ENCODE measurements at regions not wholly inside any gene's neighbourhood (a gene's known extent, or its start where the extent isn't known, plus 50 kb on each side); places are given as distances from the start of the nearest gene placed in this dataset.

DNA sequence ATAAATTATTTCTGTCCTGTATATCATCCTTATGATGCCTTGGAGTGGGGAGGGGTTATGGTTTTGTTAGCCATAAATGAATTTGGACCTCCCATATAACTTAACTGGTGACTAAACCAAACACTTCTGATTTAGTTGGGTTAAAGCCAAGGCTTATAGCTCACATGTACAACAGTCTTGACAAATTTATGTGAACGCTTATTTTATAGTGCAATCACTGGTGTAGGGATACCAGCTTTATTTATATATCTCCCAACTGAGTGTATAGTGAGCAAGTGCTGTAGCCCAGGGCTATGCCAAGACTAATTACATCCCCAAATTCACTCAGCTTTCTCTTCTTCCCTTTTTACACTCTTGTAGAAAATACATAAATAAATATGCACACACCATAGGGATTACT, 956.2 kb downstream of the SORCS3 start:
- no peak overlapping the region for H3K4me3 ChIP-seq (ENCODE audit: low read depth, low read length)
- no peak for DNase-seq (ENCODE audit: low read depth)
- TF ChIP-seq, protein P1, sequence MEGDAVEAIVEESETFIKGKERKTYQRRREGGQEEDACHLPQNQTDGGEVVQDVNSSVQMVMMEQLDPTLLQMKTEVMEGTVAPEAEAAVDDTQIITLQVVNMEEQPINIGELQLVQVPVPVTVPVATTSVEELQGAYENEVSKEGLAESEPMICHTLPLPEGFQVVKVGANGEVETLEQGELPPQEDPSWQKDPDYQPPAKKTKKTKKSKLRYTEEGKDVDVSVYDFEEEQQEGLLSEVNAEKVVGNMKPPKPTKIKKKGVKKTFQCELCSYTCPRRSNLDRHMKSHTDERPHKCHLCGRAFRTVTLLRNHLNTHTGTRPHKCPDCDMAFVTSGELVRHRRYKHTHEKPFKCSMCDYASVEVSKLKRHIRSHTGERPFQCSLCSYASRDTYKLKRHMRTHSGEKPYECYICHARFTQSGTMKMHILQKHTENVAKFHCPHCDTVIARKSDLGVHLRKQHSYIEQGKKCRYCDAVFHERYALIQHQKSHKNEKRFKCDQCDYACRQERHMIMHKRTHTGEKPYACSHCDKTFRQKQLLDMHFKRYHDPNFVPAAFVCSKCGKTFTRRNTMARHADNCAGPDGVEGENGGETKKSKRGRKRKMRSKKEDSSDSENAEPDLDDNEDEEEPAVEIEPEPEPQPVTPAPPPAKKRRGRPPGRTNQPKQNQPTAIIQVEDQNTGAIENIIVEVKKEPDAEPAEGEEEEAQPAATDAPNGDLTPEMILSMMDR (conservative IDR thresholded peaks at IDR 0.05; ENCODE audit: low read depth, low read length) = no peak

DNA sequence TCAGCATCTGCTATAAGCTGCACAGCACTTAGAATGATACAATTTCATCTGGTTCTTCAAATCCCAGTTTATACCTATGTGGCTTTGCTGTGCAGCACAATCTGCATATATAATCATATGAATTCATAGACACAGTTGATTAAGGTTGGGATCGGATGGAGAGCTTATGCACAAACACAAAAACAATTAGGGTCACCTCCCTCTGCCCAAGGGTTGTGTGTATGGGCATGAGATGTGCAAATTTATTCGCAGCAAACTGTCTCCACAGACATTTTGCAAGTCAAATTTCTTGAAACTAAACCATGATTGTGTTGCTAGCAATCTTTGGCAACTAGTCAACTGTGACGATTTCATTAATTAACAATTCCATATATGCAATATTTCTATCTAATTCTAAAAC, 955.7 kb downstream of the SORCS3 start:
- DNase-seq (ENCODE audit: low read depth) = no peak
- TF ChIP-seq, protein P1 (conservative IDR thresholded peaks at IDR 0.05; ENCODE audit: low read depth, low read length) = no peak

DNA sequence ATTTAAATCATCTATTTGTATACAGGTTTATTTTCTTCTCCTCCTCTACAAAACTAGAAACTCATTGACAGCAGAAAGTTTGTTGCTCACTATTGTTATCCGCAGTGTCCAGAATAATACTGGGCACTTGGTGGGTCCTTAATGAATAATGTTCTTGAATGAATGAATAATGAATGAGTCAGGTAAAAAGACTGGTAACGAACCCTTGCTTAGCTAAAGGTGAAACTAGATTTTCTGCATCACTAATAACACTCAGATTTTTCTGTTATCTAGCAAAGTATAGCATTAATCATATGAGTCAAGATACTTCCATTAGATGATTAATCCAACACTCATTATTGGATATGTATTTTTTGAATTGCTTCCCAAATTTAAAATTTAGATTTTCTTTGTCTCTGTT, 953.2 kb downstream of the SORCS3 start:
- no peak for DNase-seq (ENCODE audit: low read depth)
- no peak overlapping the region for H3K4me3 ChIP-seq (ENCODE audit: low read depth, low read length)
- TF ChIP-seq, protein P1 (conservative IDR thresholded peaks at IDR 0.05; ENCODE audit: low read depth, low read length) = no peak

More for the DNA sequence above, 955.7 kb downstream of the SORCS3 start:
- H3K4me3 ChIP-seq (ENCODE audit: low read depth, low read length) = no peak overlapping the region

DNA sequence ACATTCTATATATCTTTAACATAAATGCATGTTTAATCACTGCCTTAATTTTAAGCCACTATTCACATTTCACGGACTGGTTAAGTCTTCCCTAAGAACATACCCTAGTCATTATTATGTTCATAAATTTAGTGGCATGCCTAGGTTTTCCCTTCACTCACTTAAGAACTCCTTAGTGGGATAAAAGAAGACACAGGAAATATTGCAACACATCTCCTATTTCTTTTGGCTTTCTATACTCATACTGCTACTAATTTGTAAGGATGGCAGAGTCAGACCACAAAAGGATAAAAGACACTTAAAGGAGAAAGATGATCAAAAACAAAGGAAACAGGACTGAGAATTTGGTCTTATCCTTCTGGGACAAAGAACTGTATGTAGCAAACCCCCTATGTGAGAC, 951.4 kb downstream of the SORCS3 start:
- no peak for DNase-seq (ENCODE audit: low read depth)
- TF ChIP-seq, protein P1 (conservative IDR thresholded peaks at IDR 0.05; ENCODE audit: low read depth, low read length) = no peak
- no peak overlapping the region for H3K4me3 ChIP-seq (ENCODE audit: low read depth, low read length)

DNA sequence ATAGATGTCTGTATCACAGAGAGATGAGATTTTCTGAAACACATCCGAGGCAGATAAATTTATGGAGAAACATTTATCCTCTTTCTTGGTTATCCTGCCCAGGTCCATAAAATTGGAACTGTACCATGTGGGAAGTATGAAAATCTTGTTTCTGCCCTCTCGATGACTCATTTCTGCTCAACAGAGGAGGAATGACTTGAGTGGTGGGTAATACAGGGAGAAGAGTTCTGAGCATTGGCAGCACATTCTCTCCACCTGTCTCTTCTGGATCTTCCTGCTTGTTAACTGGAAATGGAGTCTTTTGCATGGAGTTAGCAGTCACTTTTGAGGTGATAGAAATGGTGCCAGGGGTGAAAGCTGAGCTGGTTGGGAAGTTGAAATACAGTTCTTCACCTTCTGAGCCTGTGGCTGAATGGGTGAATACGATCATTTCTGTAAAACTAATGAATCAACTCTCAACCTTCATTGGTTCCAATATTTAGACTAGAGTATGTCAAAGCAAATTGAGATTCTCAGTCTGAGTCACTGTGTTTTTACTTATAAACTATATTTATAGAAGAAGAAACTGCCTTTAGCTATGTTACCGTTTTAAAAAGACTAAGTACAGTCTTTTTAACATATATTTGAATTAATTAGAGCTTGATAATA, 945.5 kb downstream of the SORCS3 start:
- TF ChIP-seq, protein P1 (conservative IDR thresholded peaks at IDR 0.05; ENCODE audit: low read depth, low read length) = no peak
- H3K4me3 ChIP-seq (ENCODE audit: low read depth, low read length) = no peak overlapping the region
- DNase-seq (ENCODE audit: low read depth) = peak; percentile 1

DNA sequence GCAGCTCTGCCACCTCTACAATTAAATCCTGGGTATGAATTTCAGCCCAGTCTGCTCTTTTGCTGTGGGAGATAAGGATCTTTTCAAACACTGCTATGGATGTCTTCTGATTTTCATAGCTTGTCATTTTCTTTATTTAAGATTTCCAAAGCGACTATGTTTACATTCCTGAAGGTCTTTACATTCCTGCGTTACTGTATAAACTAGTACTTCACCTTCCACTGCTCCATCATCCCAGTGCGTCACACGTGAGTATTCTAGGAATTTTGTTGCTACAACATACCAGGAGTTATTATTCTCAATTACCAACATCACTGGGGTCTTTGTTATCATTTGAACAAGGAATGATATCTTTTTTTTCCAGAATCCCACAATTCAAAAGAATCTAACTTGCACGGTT, 944.7 kb downstream of the SORCS3 start:
- no peak overlapping the region for H3K4me3 ChIP-seq (ENCODE audit: low read depth, low read length)
- peak; percentile 35 for DNase-seq (ENCODE audit: low read depth)
- TF ChIP-seq, protein P1 (conservative IDR thresholded peaks at IDR 0.05; ENCODE audit: low read depth, low read length) = no peak

DNA sequence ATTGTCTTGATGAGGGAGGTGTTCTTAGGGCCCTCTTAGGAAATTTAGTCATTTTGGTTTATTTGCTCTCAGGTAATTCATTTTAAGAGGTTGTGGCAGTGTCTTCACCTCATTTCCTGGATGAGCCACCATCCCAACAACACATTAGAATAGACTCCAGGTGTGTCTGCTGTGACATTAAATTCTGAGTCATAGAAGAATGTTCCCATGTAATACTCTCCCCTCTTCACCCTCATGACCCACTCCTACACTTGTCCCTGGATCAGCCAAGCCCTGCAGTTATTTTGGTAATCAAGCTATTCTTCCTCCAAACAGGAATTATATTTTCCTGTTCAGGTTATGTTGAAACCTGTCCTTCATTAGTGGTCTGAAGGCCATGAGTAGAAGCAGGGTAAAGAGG, 944.1 kb downstream of the SORCS3 start:
- DNase-seq (ENCODE audit: low read depth) = no peak
- H3K4me3 ChIP-seq (ENCODE audit: low read depth, low read length) = no peak overlapping the region
- TF ChIP-seq, protein P1 (conservative IDR thresholded peaks at IDR 0.05; ENCODE audit: low read depth, low read length) = no peak
